SK-N-DZ (cell line): ENCODE measurements at regions not wholly inside any gene's neighbourhood (a gene's known extent, or its start where the extent isn't known, plus 50 kb on each side); places are given as distances from the start of the nearest gene placed in this dataset.
A peak's percentile ranks its signal among the peaks of the same experiment; 100 is the strongest.
"Not testable (repeated sequence)": the region's sequence is repeated elsewhere in the genome, so short reads cannot be mapped to it uniquely, and the experiment has no call there.

Source experiments
- DNase-seq: peaks from one replicate; pipeline ENCODE4 v3.0.0-alpha.2; 2015; ENCODE audit warnings: low spot score

DNA sequence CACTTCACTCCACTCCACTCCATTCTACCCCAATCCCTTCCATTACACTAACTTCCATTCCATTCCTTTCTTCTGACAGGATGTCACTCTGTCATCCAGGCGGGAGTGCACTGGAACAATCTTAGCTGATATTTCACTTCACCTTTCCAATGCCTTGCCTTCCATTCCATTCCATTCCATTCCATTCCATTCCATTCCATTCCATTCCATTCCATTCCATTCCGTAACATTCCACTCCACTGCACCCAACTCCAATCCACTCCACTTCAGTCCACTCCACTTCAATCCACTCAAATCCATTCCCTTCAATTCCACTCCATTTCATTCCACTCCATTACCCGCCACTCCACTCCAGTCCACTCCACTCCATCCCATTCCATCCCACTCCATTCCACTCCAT lies 1099.4 kb downstream of the TSPY10 start:
- peak; percentile 87 for DNase-seq

DNA sequence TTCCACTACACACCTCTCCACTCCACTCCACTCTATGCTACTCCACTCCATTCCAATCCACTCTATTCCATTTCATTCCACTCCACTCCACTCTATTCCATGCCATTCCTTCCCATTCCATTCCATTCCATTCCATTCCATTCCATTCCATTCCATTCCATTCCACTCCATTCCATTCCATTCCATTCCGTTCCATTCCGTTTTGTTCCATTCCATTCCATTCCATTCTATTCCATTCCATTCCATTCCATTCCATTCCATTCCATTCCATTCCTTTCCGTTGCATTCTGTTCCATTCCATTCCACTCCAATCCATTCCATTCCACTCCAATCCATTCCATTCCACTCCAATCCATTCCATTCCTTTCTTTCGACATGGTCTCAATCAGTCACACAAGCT lies 1121.1 kb downstream of the TSPY10 start:
- not testable (repeated sequence) for DNase-seq

DNA sequence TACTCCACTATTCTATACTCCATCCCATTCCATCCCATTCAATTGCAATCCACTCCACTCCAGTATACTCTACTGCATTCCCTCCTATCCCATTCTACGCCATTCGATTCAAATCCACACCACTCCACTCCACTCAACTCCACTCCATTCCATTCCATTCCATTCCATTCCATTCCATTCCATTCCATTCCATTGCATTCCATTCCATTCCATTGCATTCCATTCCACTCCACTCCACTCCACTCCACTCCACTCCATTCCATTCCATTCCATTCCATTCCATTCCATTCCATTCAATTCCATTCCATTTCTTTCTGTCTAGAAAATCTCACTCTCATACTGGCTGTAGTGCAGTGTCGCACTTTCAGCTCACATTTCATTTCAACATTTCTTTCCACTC lies 1129.4 kb downstream of the TSPY10 start:
- not testable (repeated sequence) for DNase-seq

DNA sequence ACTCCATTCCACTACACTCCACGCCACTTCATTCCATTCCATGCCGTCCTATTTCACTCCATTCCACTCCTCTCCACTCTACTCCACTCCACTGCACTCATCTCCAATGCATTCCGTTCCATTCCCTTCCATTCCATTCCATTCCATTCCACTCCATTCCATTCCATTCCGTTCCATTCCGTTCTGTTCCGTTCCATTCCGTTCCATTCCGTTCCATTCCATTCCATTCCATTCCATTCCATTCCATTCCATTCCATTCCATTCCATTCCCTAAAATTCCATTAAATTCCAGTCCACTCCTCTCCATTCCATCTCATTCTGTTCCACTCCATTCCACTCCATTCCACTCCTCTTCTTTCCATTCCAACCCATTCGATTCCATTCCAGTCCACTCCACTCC lies 1139.1 kb downstream of the TSPY10 start:
- DNase-seq = no peak

DNA sequence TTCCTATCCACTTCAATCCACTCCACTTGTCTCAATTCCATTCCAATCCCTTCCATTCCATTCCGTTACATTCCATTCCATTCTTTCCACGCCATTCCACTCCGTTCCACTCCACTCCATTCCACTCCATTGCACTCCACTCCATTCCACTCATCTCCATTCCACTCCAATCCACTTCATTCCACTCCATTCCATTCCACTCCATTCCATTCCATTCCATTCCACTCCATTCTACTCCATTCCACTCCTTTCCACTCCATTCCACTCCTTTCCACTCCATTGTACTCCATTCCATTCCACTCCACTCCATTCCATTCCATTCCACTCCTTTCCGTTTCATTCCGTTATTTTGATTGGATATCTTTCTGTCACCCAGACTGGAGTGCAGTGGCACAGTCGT lies 1158.7 kb downstream of the TSPY10 start:
- no peak for DNase-seq
